A673 (cell line): ENCODE measurements at regions not wholly inside any gene's neighbourhood (a gene's known extent, or its start where the extent isn't known, plus 50 kb on each side); places are given as distances from the start of the nearest gene placed in this dataset.

ENCODE experiments used
- BruUV-seq: library from RNA; stranded (reverse); fragments of 400-500 nt; replicated peaks from 2 replicates; lab custom pipeline; 2021; lab: Mats Ljungman, UMichigan
- CTCF ChIA-PET: fragments of 300-600 bp; sonication (Branson Sonifier 250); formaldehyde crosslinking; loops from one replicate; lab custom pipeline; 2022; ENCODE audit warnings: antibody characterized with exemption; lab: Charles Lee
- POLR2A ChIA-PET: fragments of 300-600 bp; sonication (Branson Sonifier 250); formaldehyde crosslinking; loops from one replicate; lab custom pipeline; 2022; ENCODE audit warnings: antibody characterized with exemption; ENCODE audit not compliant: low non-redundant PET; lab: Charles Lee
- DNase-seq: peaks from one replicate; pipeline ENCODE4 v3.0.0-alpha.2; 2015; ENCODE audit warnings: low spot score
- H3K27ac ChIP-seq: fragments of 200-600 bp; sonication (generic); 2 replicates; pipeline ENCODE4 v1.5.1; 2016; ENCODE audit warnings: mixed run types, low read depth, mild to moderate bottlenecking, mixed read lengths, antibody characterized with exemption, low read length; ENCODE audit not compliant: poor library complexity, severe bottlenecking
- H3K27me3 ChIP-seq: fragments of 200-600 bp; sonication (generic); replicated peaks from 2 replicates; pipeline ENCODE4 v1.6.1; 2017; ENCODE audit warnings: mixed run types, low read depth, mild to moderate bottlenecking, mixed read lengths, antibody characterized with exemption, low read length; ENCODE audit not compliant: insufficient read depth, poor library complexity
- H3K36me3 ChIP-seq: fragments of 200-600 bp; sonication (generic); 2 replicates; pipeline ENCODE4 v1.6.1; 2016; ENCODE audit warnings: mixed run types, mild to moderate bottlenecking, mixed read lengths, antibody characterized with exemption, low read length; ENCODE audit not compliant: insufficient read depth, poor library complexity, severe bottlenecking
- H3K4me1 ChIP-seq: fragments of 200-600 bp; sonication (generic); 2 replicates; pipeline ENCODE4 v1.6.1; 2017; ENCODE audit warnings: mixed run types, mild to moderate bottlenecking, mixed read lengths, antibody characterized with exemption, low read length; ENCODE audit not compliant: insufficient read depth, poor library complexity, severe bottlenecking
- H3K4me3 ChIP-seq: fragments of 200-600 bp; sonication (generic); 2 replicates; pipeline ENCODE4 v1.5.1; 2016; ENCODE audit warnings: low read depth, mixed run types, mild to moderate bottlenecking, mixed read lengths, low read length; ENCODE audit not compliant: poor library complexity, severe bottlenecking
- H3K9me3 ChIP-seq: fragments of 200-600 bp; sonication (generic); 2 replicates; pipeline ENCODE4 v1.6.1; 2016; ENCODE audit warnings: mixed run types, low read depth, mild to moderate bottlenecking, mixed read lengths, antibody characterized with exemption, low read length; ENCODE audit not compliant: poor library complexity, severe bottlenecking
- EZH2 ChIP-seq: fragments of 200-600 bp; sonication (generic); IDR thresholded peaks from 2 replicates; pipeline ENCODE4 v1.6.1; 2017; ENCODE audit warnings: borderline replicate concordance, low read depth, mild to moderate bottlenecking, mixed read lengths, antibody characterized with exemption, low read length; ENCODE audit not compliant: poor library complexity, severe bottlenecking
- intact Hi-C: fragments of 100-400 bp; cut with micrococcal nuclease; formaldehyde crosslinking; loops from one replicate; pipeline ENCODE4 v1.10.0; 2022; ENCODE audit not compliant: unreplicated experiment
- TF ChIP-seq, protein P1 (sequence below): fragments of 300-800, 200-600 bp; sonication (generic); conservative IDR thresholded peaks from 2 replicates; pipeline ENCODE4 v1.5.1; 2017; ENCODE audit warnings: low read depth, mild to moderate bottlenecking, antibody characterized with exemption, low read length, moderate library complexity, mixed read lengths

DNA sequence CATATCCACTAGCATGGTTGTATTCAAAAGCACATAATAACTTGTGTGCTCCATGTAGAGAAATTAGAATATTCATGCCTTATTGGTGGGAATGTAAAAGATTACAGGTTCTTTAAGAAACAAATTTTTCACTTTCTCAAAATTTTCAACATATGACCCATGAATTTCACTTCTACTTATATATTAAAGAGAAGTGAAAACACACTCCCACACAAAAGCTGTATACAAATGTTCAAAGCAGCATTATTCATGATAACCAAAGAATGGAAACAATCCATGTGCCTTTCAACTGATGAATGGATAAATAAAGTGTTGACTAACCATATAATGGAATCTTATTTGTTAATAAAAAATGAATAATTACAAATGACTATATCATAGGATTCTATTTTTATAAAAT lies 694.5 kb upstream of the PCDH15 start:
- Histone ChIP-seq H3K4me1 (no peaks in the 10 kb centered on the region), H3K27me3 (no peaks in the 10 kb centered on the region), H3K27ac (no peak overlapping the region), H3K36me3 (no peaks in the 10 kb centered on the region), H3K4me3 (no peak overlapping the region), H3K9me3 (no peaks in the 10 kb centered on the region)
- TF ChIP-seq, protein P1, sequence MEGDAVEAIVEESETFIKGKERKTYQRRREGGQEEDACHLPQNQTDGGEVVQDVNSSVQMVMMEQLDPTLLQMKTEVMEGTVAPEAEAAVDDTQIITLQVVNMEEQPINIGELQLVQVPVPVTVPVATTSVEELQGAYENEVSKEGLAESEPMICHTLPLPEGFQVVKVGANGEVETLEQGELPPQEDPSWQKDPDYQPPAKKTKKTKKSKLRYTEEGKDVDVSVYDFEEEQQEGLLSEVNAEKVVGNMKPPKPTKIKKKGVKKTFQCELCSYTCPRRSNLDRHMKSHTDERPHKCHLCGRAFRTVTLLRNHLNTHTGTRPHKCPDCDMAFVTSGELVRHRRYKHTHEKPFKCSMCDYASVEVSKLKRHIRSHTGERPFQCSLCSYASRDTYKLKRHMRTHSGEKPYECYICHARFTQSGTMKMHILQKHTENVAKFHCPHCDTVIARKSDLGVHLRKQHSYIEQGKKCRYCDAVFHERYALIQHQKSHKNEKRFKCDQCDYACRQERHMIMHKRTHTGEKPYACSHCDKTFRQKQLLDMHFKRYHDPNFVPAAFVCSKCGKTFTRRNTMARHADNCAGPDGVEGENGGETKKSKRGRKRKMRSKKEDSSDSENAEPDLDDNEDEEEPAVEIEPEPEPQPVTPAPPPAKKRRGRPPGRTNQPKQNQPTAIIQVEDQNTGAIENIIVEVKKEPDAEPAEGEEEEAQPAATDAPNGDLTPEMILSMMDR = no peak
- TF ChIP-seq EZH2 = no peak
- ChIA-PET POLR2A (no interaction called here), CTCF (no interaction called here)
- DNase-seq = no peak
- intact Hi-C loops = no loop called here
- BruUV-seq = no TSS peak

DNA sequence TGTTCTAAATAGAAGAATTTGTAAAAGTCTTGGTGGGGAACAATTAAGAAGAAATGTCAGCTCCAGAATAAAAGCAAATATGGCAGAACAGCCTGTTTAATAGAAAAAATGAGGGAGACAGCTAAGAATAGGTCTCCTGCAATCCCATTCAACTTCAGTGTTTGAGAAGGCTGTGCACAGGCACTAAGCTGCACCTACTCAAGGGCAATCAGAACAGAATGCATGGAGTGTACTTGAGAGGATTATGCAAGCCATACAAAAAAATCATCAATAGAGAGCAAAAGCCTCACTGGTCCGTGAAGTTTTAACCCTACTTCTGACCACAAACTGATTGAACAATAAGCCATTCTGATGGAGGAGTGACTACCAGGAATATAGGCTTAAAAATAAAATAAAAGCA lies 690.7 kb upstream of the PCDH15 start:
- no peak overlapping the region for H3K27ac ChIP-seq
- ChIA-PET POLR2A (no interaction called here), CTCF (no interaction called here)
- no peak for TF ChIP-seq EZH2
- TF ChIP-seq, protein P1 = no peak
- no TSS peak for BruUV-seq
- H3K4me3 ChIP-seq = no peak overlapping the region
- DNase-seq = no peak
- intact Hi-C loops = no loop called here
- H3K4me1 ChIP-seq = no peaks in the 10 kb centered on the region
- H3K36me3 ChIP-seq = no peaks in the 10 kb centered on the region
- H3K27me3 ChIP-seq = no peaks in the 10 kb centered on the region
- H3K9me3 ChIP-seq = no peaks in the 10 kb centered on the region

DNA sequence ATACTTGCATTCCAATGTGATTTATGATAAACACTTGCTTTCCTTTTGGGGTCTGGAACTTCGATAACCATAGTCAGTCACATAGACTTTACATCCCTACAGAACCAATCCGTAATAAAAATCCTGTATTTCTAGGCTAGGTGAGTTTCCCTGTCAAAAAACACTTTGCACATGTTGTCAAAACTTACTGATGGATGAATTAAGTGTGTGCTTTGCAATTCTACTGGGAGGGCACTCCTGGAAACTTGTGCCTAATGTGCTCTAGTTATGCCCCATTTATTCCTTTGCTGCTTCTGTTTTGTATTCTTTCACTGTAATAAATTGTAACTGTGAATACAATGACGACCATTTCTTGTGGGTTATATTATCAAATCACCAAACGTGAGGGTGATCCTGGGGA lies 684.8 kb upstream of the PCDH15 start:
- BruUV-seq = no TSS peak
- H3K4me3 ChIP-seq = no peak overlapping the region
- no peaks in the 10 kb centered on the region for H3K4me1 ChIP-seq
- intact Hi-C loops = no loop called here
- no peaks in the 10 kb centered on the region for H3K36me3 ChIP-seq
- peaks cover 5% of the 10 kb centered on the region for H3K9me3 ChIP-seq
- H3K27ac ChIP-seq = no peak overlapping the region
- POLR2A ChIA-PET = no interaction called here
- TF ChIP-seq EZH2 = no peak
- TF ChIP-seq, protein P1 = no peak
- H3K27me3 ChIP-seq = no peaks in the 10 kb centered on the region
- CTCF ChIA-PET = no interaction called here
- DNase-seq = no peak
